GM12865 (cell line): ENCODE measurements at regions not wholly inside any gene's neighbourhood (a gene's known extent, or its start where the extent isn't known, plus 50 kb on each side); places are given as distances from the start of the nearest gene placed in this dataset.
"Not testable (repeated sequence)": the region's sequence is repeated elsewhere in the genome, so short reads cannot be mapped to it uniquely, and the experiment has no call there.

ENCODE experiments used
- DNase-seq: peaks from one replicate; pipeline ENCODE4 v3.0.0; 2010; ENCODE audit warnings: low read depth
- H3K4me3 ChIP-seq: 2 replicates; pipeline ENCODE4 v1.5.1; 2011; ENCODE audit warnings: mild to moderate bottlenecking, low read depth, low read length, control low read depth
- CTCF ChIP-seq: IDR thresholded peaks from 2 replicates; pipeline ENCODE4 v1.5.1; 2011; ENCODE audit warnings: low read length, control low read depth, low read depth, inconsistent platforms; ENCODE audit not compliant: insufficient read depth; ENCODE audit errors: missing control alignments

- no peak for TF ChIP-seq CTCF
- no peak overlapping the region for H3K4me3 ChIP-seq
- DNase-seq = no peak
Observed at GRCh38 chr18:38790786-38791185, 1225.2 kb upstream of the CELF4 start.

GRCh38 chr18:38790303-38790702 lies 1224.7 kb upstream of the CELF4 start:
- peak; percentile 15 for DNase-seq
- peak; percentile 33 for TF ChIP-seq CTCF
- H3K4me3 ChIP-seq = no peak overlapping the region

GRCh38 chr18:38789141-38789540 lies 1223.5 kb upstream of the CELF4 start:
- no peak overlapping the region for H3K4me3 ChIP-seq
- DNase-seq = no peak
- TF ChIP-seq CTCF = no peak

GRCh38 chr18:38786906-38787305 lies 1221.3 kb upstream of the CELF4 start:
- H3K4me3 ChIP-seq = no peak overlapping the region
- TF ChIP-seq CTCF = no peak
- DNase-seq = no peak

- not testable (repeated sequence) for H3K4me3 ChIP-seq
Observed at GRCh38 chr18:38771620-38772019, 1206.0 kb upstream of the CELF4 start.

GRCh38 chr18:38768504-38768903 lies 1202.9 kb upstream of the CELF4 start:
- TF ChIP-seq CTCF = no peak
- no peak for DNase-seq
- no peak overlapping the region for H3K4me3 ChIP-seq

More at GRCh38 chr18:38771620-38772019, 1206.0 kb upstream of the CELF4 start:
- DNase-seq = not testable (repeated sequence)

GRCh38 chr18:38759457-38759856 lies 1193.9 kb upstream of the CELF4 start:
- DNase-seq = no peak
- no peak overlapping the region for H3K4me3 ChIP-seq
- TF ChIP-seq CTCF = no peak
